ENCODE measurements at regions not wholly inside any gene's neighbourhood (a gene's known extent, or its start where the extent isn't known, plus 50 kb on each side); places are given as distances from the start of the nearest gene placed in this dataset.
A peak's percentile ranks its signal among the peaks of the same experiment; 100 is the strongest.

DNA sequence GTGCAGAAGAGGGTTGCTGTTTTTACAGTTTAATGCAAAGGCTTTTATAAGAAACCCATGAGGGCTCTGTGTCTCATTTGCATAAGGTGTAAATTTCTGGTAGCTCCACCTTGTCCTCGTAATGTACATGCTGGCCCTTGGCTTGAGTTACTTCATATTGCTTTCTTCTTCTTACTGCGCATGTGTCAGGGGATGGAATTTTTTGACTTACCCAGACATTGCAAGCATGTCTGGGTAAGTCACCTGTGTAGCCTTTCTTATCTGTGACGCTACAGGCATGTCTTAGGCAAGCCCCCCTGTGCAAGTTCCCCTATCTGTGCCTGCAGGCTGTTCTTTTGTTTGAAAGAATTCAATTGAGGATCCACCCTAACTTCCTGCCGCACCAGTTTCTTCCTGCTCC, 274.2 kb downstream of the ETNK1 start:
- DNase-seq (ENCODE audit: low read depth) = no peak

DNA sequence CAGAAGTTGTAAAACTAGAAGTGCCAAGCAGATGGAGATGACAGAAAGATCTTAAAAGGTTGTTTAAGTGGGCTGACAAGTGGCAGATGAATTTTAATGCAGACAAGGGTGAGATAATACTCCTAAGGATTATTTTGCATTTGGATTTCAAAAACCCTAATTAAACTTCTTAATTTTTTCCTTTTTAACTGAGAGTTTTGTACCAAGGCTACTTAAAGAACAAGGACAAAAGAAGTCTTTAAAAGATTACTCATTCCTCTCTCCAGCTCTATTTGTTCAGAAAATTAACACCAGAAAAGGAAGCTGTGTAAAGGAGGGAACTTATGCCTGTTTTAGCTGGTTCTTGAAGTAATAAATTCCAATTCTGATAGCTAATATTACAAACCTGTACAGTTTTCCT, 275.4 kb downstream of the ETNK1 start:
- DNase-seq (ENCODE audit: low read depth) = no peak

DNA sequence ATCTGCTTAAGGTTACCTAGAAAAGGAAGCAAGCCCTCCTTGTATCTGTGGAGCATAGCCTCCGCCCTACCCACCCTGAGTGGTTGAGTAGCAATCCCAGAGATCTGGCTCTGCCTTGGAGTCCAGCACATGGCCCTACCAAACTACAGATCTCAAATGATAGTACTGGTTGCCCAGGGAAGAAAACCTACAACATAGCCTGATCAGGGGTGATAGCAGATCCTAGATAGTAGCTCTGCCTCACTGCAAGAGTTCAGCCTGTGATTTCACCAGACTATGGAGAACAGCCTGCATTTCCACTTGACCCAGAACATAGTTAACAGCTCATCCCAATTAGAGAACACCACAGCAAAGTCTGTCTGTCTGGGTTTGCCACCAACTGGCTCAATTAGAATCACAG, 279.5 kb downstream of the ETNK1 start:
- no peak for DNase-seq (ENCODE audit: low read depth)

DNA sequence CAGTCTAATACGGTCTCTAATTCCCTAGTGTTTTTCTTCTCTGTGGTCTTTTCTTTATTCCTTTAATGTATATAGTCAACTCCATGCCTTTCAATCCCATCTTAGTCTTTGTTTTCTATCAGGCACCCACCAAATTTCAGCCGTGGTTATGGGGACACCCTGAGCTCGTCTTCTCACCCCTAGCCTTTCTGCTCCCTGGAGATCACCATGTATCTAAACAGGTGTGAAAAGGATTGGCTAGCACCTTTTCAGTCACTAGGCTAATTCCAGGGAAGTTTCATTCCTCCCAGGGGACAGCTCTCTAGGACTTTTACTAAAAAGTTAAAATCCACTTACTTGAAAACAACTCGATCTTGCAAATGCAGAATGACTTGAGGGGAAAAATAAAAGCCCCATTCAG, 291.3 kb downstream of the ETNK1 start:
- no peak for DNase-seq (ENCODE audit: low read depth)

DNA sequence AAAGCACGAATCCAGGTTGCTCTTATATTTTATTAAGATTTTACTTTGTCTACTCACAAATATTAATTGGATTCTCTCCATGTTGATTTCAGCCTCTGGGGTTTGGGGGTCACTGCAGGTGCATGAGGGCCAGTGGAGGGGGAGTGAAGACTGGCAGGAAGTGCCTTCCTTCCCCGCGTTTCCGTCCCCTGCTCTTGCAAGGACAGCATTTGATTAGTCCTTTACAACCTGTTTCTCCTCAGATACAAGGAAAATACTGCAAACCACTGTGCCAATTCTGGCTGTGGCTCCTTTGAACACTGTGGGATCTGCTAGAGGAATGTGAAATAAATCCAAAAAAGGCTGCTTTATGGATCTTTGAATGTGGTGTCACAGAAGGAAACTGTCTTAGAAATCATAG, 291.8 kb downstream of the ETNK1 start:
- DNase-seq (ENCODE audit: low read depth) = no peak

DNA sequence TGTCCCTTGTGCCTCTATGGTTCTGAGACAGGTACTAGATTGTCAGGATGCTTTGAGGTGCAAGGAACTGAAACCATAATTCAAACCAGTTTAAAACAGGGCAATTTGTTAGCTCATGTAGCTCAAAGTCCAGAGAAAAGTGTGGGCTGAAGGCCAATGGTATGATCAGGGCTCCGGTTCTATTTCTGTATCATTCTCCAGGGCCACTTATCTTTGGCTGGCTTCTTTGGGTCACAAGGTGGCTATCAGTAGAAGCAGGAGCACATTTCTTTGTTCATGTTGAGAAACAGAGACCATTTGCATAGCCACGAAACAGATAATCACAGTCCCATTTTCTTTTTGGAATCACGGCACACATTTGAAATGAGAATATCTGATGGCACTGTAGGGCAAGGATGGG, 294.9 kb downstream of the ETNK1 start:
- DNase-seq (ENCODE audit: low read depth) = no peak

DNA sequence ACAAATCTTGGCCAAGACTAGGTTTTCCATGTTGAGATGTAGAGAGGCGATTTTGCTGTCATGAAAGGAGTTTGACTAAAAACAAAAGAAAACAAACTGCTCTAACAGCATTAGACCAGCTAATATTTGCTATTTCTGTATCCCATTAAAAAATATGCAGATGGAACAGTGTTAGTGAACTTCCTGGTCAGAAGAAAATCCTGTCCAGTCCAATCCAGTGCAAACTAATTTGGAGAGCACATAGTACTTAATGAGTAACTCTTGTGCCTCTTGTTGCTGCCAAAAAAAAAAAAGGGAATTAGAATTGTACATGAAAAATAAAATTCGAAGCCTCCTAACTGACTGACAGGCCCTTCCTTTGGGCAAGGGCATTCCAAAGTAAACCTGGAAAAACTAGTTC, 298.8 kb downstream of the ETNK1 start:
- no peak for DNase-seq (ENCODE audit: low read depth)

DNA sequence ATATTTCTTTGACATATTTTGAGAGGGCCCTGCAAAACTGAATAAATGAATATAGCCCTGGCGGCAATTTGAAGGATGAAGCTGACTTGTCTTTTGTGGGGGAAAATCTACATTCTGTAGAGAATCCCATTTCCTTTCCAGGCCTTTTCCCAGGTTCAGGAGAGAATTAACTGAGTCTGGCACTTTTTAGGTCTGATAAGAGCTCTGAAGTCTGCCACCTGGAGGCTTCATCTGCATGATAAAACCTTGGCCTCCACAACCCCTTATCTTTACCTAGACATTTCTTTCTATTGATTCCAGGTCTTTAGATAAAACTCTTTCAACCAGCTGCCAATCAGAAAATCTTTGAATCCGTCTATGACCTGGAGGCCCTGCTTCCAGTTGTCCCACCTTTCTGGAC, 299.4 kb downstream of the ETNK1 start:
- DNase-seq (ENCODE audit: low read depth) = no peak

DNA sequence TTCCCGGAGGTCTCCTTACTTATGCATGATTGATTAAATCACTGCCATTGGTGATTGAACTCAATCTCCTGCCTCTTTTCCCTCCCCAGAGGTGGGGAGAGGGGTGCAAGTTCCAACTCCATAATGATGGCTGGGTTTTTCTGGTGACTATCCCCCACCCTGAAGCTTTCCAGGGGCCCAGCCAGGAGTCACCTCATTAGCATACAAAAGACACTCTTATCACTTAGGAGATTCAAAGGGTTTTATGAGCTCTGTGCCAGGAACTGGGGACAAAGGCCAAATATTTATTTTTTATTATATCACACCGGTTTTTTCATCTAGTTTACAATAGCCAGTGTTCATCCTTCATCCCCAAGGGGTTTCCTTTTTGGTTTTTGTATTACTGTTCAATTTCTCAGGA, 300.7 kb downstream of the ETNK1 start:
- no peak for DNase-seq (ENCODE audit: low read depth)

DNA sequence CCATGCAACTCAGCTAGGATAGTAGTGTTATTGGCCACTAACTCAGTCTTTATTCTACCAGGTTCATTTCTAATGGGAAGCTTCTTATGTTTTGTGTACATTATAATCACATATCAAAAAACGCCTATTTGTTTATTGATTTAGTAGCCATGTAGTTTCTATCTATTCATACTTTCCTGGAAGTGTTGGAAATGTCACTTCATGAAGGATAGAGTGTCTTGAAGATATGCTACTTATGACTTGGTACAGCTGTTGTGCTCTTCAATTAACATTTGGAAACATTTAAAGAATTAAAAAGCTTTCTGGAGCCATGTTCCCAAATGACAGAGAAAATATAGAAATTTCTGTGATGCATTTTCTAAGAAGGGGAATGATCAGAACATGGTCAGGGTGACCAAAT, 307.5 kb downstream of the ETNK1 start:
- no peak for DNase-seq (ENCODE audit: low read depth)

DNA sequence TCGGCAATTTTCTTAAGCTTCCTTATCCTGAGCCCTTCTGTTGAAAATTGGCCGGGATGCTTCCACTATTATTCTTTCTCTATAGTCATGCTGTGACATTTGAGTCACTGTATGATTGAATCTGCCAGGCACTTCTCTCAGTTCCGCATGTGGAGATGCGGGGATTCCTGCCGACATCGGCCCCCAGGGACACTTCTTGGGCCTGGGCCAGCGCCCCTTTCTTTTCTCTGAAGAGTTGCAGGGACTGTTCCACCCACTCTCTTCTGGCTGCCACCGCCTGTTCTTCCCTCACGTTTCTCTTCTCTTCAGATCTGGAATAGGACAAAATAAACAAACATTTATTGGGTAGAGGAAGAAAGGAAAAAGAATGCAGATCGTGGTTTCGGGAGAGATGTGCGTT, 310.1 kb downstream of the ETNK1 start:
- peak; percentile 27 for DNase-seq (ENCODE audit: low read depth)

DNA sequence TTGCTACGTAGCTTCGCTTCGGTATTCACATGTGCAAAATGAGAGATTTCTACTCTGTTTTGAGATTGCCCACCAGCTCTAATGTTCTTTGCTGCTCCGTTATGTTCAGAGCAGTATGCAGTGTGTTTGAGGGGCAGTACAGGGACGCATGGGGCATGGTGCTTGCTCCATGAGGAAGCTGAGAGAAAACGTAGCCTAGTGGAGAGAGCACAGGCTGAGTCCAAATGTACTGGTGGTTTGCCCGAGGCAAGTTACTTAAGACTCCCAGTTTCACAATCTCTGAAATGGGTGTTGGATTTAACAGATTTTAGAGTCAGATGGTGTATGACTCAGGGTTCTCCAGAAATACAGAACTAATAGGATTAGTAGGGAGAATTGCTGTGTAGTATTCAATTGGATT, 310.5 kb downstream of the ETNK1 start:
- DNase-seq (ENCODE audit: low read depth) = peak; percentile 36

DNA sequence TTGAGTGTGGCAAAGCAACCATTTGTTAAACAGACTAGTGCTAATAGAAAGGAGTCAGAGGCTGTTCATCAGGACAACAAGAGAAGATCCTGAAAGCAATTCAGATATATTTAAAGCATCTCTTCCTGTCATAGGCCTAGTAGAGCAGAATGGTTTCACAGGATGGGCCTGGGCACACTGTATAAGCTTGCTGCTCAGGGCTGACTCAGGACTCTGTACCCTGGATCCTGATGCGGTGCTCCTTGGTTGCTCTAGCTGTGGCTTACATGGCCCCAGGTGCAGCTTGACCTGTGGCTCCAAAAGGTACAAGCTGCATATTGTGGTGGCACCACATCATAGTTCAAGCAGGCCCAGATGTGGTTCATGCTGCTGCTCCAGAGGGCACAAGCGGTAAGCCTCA, 313.4 kb downstream of the ETNK1 start:
- DNase-seq (ENCODE audit: low read depth) = no peak

DNA sequence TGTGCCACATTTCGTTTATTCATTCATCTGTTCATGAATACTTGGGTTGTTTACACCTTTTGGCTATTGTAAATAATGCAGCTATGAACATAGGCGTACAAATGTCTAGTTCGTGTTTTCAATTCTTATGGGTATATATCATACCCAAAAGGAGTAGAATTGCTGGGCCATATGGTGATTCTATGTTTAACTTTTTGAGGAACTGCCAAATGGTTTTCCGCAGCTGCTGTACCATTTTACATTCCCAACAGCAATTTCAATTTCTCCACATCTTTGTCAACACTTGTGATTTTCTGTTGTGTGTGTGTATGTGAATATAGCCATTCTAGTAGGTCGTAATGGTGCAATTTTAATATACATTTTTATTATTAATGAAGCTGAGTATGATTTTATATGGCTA, 326.2 kb downstream of the ETNK1 start:
- DNase-seq (ENCODE audit: low read depth) = no peak

DNA sequence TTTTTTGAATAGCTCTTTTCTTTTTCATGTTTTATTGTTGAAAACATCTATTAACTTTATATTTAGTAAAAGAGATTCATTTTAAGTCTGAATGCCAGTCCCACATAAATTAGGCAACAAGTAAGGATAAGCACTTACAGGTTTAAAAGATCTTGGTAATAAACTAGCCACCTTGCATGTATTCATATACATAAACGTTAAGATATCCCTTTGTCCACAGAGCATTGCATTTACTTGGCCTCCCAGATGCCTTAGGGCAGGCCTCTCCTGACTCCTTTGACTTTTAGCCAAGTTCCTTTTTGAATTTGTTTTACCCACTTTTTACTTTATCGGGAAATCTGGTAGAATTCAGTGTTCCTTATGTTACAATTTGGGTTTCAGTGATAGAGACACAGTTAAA, 331.7 kb downstream of the ETNK1 start:
- no peak for DNase-seq (ENCODE audit: low read depth)

DNA sequence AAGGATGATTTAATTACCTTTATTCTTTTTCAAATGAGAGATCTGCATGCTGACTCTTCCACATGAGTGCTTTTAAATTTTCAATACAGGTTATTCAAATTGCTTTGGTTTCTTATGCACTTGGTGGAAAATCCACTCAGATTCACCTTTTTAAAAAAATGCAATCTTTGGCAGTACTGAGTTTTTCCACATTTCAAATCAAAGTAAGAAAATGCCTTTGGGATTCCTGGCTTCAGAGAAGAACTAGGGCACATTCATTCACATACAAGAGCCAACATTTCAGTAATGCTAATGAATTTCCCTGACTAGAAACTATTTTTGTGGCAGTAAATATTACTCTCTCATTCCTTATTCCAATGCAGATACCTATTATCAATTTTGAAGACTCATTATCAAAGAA, 342.2 kb downstream of the ETNK1 start:
- no peak for DNase-seq (ENCODE audit: low read depth)

DNA sequence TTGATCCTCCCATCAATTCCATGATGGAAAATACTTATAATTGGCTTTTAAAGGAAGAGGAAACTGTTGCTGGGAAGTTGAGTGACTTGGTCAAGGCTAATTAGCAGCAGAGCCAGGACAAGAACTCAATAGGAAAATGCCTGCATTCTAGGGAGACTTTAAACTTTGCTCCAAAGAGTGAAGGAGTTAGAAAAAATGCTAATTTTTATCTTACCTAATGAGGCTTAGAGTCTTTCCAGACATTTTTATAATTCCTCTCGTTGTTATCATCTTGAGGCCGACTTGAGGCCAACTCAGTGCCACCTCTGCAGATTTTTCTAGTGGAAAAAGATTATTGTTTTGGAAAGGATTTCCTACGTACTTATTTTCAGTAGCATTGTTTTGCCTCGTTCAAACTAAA, 344.6 kb downstream of the ETNK1 start:
- DNase-seq (ENCODE audit: low read depth) = no peak

DNA sequence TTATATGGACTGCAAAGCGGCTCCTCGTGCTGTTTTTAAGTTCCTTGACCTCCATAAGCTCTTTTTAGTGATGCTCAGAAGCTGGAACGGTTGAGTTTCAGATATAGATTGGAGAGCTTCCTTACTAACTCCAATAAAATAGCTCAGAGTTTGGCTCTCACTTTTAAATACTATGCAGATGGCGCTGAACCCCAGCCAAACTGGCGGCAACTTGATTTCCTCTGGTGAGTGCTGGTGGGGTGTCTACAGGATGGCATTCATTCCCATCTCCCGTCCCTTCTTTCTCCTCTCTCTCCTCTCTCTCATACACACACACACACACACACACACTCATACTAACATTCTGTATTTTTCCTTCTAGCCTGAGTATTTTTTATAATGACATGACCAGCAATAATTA, 346.3 kb downstream of the ETNK1 start:
- no peak for DNase-seq (ENCODE audit: low read depth)

DNA sequence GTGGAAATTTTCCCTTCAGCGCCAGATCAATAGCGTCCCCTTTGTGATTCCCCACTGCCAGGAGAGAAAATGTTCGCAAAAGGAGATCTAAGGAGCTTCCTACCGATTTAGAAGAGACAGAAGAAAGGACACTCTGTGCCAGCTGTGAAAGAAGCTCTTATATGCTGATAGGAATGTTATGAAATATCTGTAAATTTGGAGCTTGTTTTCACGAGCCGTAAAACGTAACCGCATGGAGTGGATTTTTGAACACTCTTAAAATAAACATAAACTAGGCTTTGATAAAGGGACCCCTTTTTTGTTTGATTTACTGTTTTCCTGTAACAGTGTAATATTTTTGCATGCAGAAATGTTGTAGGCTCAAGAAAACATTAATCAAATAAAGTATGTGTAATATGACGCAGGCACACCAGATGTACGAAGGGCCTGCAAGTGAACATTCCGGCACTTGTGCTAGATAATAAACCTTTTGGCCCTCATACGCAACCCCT, 346.8 kb downstream of the ETNK1 start:
- DNase-seq (ENCODE audit: low read depth) = no peak

DNA sequence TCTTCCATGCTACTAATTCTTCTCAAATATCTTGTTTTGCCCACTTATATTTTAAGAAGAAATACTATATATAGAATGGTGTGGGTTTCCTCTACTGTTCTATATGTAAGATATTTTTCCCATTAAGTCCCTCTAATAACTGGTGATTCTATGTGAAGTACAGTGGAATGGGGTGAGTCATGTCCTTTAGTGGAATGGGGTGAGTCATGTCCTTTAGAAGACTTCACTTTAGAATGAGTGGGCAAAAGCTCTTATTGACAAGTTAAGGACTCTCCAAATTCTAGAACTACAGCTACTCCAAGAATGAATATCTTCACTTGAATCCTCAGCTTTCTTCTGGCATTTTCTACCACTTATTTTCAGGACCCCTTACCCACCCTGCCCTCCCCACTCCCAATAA, 349.9 kb downstream of the ETNK1 start:
- peak; percentile 56 for DNase-seq (ENCODE audit: low read depth)

DNA sequence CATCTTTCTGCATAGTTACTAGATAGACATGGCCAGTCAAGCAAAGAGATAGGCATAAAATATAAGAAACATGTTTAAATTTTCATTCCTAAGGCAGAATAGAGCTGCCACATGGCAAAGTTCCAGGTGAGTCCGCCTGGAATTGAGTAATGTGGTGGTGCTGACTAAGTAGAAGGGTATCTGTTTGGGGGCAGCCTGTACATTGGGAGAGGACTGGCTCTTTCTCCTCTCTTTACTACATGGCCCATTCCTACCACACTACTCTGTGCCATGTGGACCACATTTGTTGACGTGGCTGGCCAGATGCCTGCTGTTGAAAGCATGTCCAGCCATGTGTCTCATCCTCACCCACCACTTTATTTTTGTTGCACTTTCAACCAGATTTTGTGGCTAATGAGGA, 354.0 kb downstream of the ETNK1 start:
- peak; percentile 60 for DNase-seq (ENCODE audit: low read depth)

DNA sequence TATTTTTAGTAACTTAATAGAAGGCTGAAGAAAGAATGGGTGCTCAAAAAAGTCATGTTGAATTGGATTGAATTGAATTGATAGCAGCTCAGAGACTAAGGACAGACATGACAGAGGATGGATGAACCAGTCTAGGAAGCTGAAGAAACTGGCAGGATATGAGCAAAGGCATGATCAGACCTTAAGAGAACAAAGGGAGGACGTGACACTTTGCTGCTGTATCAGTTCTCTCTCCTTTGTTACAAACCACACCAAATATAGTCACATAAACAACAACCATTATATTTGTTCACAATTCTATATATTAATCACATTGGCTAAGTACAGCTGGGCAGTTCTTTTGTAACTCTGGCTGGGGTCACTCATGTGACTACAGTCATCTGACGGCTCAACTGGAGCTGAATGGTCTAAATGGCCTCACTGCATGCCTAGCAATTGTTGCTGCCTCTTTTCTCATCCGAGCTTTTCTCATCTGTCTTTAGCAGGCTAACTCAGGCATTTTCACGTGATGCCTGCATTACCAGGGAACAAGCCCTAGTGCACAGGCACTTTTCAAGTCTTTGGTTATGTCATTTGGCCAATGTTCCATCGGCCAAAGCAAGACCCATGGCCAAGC, 355.0 kb downstream of the ETNK1 start:
- no peak for DNase-seq (ENCODE audit: low read depth)

DNA sequence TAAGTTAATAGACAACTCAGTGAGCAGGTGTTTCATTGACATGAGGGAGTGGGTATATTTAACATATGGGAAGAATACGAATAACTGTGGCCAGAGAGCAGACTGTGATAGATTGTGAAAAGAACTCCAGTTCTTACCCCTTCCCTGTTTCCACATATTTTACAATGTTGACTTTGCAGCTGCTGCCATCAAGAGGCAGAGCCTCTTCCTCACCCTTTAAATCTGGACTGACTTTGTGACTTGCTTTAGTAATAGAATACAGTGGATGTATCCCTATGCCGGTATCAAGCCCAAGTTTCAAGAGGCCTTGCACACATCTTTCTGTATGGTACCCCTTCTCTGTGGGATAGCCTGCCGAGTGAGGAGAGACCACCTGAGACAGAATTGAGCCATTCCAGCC, 356.7 kb downstream of the ETNK1 start:
- DNase-seq (ENCODE audit: low read depth) = peak; percentile 18

DNA sequence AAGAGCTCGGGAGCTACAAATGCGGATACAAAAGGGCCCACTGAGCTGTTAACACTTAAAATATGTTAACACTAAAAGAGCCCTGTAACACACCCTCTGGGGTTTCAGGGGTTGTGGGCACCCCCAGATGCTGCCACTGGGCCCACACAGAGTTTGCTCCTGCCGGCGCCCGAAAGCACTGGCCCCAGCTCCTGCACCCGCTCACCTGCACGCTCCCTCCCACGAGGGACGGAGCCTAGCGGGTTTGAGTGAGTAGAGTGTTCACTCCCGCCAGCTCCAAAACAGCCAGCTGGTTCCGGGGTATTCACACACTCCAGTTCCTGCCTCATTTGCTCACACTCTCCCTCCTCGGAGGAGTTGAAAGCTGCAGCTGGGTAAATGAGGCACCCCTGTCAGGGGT, 357.7 kb downstream of the ETNK1 start:
- no peak for DNase-seq (ENCODE audit: low read depth)

All from myocyte (in vitro differentiated cells).